T-helper 17 cell (primary cell): ENCODE measurements at regions not wholly inside any gene's neighbourhood (a gene's known extent, or its start where the extent isn't known, plus 50 kb on each side); places are given as distances from the start of the nearest gene placed in this dataset.

Experiments used
- ATAC-seq: fragments of 150-1000 bp; cut with Tn5 transposase; 2 replicates; pipeline ENCODE4 v1.10.0; 2021; ENCODE audit warnings: mild to moderate bottlenecking, moderate library complexity
- DNase-seq, 3 donors: peaks; one replicate each; pipeline versions ENCODE4 v3.0.0 to v3.0.0-alpha.2; 2020 to 2021
- H3K9me3 ChIP-seq: one replicate; pipeline ENCODE4 v1.7.0; 2013; ENCODE audit warnings: low read length, mild to moderate bottlenecking; ENCODE audit not compliant: control insufficient read depth, poor library complexity, severe bottlenecking
- H3K27ac Mint-ChIP-seq: one replicate; pipeline ENCODE4 v1.8.0; 2022; ENCODE audit warnings: mild to moderate bottlenecking, moderate library complexity, mixed read lengths
- H3K27me3 Mint-ChIP-seq: one replicate; pipeline ENCODE4 v1.8.0; 2022; ENCODE audit warnings: mixed read lengths
- H3K36me3 Mint-ChIP-seq: one replicate; pipeline ENCODE4 v1.8.0; 2022; ENCODE audit warnings: low read depth, mixed read lengths
- H3K4me1 Mint-ChIP-seq: one replicate; pipeline ENCODE4 v1.8.0; 2022; ENCODE audit warnings: mild to moderate bottlenecking, mixed read lengths
- H3K4me3 Mint-ChIP-seq: one replicate; pipeline ENCODE4 v1.8.0; 2022; ENCODE audit warnings: mild to moderate bottlenecking, moderate library complexity, mixed read lengths

DNA sequence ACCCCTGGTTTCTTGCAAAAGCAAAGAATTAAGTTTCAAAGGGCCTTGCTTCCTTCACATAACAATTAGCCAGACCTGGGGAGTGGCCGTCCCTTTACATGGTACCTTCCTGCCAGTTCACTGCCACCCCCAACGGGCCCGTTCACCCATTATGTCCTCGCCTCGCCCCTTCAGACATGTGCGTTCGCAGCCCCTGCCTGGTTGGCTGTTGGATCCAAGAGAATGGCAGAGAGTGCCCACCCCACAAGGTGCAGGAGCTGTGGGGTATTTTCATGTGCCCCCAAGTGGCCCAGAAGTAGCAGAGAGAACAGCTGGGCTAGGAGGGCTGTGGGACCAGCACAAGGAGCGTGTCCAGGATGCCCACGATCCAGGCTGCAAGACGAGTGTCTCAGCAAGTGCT lies 422.9 kb upstream of the SULF2 start:
- no peaks in the 10 kb centered on the region for H3K9me3 ChIP-seq
- DNase-seq (no peak), ATAC-seq (no peak)
- H3K4me1 Mint-ChIP-seq: no peaks in the 10 kb centered on the region
- H3K27ac Mint-ChIP-seq: no peak overlapping the region
- H3K27me3 Mint-ChIP-seq: peaks cover 27% of the 10 kb centered on the region
- H3K4me3 Mint-ChIP-seq: no peak overlapping the region
- no peaks in the 10 kb centered on the region for H3K36me3 Mint-ChIP-seq

DNA sequence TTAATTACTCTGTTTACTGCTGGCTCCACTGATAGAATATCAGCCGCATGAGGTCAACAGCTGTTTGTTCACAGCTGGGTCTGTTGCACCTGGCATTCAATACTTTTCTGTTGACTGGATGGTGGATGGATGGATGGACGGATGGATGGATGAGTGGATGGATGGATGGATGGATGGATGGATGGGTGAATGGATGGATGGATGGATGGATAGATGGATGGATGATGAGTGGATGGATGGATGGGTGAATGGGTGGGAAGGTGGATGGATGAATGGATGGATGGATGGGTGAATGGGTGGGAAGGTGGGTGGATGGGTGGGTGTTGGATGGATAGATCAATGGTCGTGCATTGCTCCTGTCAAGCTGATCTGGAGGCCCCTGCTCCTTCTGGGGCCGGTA lies 422.2 kb upstream of the SULF2 start:
- Mint-ChIP-seq H3K36me3 (no peaks in the 10 kb centered on the region), H3K27ac (no peak overlapping the region), H3K27me3 (peaks cover 22% of the 10 kb centered on the region), H3K4me3 (no peak overlapping the region), H3K4me1 (no peaks in the 10 kb centered on the region)
- H3K9me3 ChIP-seq: no peaks in the 10 kb centered on the region
- ATAC-seq (no peak), DNase-seq (no peak)

DNA sequence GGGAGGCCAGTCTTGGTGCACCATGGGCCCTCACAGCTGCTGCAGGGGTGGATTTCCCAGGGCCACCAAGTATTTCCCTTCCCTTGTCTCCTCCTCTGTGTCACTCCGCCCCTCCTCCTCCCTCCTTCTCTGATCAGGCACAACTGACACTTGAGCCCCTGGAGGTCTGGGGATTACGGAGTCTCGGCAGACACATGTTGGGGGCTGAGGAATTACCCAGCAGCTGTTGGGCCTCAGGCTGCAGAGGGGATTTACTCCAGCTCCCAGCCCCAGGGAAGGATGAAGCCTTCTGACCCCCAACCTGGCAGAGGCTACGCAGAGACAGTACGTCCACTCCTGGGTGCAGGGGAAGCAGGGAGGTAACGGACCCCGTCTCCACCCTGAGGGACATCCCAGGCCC lies 420.5 kb upstream of the SULF2 start:
- DNase-seq (no peak), ATAC-seq (no peak)
- Mint-ChIP-seq H3K4me3 (no peak overlapping the region), H3K4me1 (no peaks in the 10 kb centered on the region), H3K27me3 (peaks cover 20% of the 10 kb centered on the region), H3K36me3 (no peaks in the 10 kb centered on the region), H3K27ac (no peak overlapping the region)
- no peaks in the 10 kb centered on the region for H3K9me3 ChIP-seq

DNA sequence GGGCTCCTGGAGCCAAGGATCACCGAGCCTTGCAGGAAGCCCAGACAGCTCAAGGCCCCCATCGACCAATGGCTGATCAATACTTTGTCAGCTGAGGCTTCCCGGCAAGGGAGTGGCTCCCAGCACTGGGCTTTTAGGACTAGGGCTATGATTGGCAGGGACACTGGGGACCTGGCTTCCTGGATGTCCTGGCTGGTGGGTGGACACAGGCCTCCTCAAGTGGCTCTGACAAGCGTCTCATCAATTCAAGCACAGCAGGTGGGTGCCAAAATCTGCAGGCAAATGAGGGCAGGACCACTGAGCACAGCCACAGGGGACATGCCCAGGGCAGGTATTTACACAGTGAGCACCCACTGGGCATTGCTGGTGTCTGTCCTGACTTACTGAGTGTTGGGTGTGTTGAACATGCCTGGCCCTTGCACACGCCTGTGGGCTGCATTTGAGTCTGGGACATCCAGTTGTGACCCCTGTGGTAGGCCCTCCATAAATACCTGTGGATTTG lies 420.1 kb upstream of the SULF2 start:
- Mint-ChIP-seq H3K27ac (no peak overlapping the region), H3K4me3 (no peak overlapping the region), H3K27me3 (peaks cover 20% of the 10 kb centered on the region), H3K4me1 (no peaks in the 10 kb centered on the region), H3K36me3 (no peaks in the 10 kb centered on the region)
- ATAC-seq (no peak), DNase-seq (no peak)
- H3K9me3 ChIP-seq: no peaks in the 10 kb centered on the region

DNA sequence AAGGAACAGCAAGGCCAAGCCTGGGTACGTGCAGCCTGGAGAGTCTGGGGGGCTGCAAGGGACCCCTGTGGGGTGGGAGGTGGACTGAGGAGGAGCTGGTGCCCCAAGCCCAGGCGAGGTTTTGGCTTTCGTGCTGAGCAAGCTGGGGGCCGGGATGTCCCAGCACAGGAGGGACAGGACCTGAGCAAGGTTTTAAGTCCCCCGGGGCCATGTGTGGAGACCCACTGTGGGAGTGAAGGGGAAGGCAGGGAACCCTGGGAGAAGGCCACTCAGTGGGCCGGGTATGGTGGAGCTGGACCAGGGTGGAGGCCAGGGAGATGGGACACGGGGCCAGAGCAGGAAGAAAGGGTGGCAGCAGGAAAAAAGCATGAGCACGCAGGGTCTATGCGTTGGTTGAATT lies 419.2 kb upstream of the SULF2 start:
- DNase-seq (no peak), ATAC-seq (no peak)
- Mint-ChIP-seq H3K27ac (no peak overlapping the region), H3K4me1 (no peaks in the 10 kb centered on the region), H3K27me3 (peaks cover 25% of the 10 kb centered on the region), H3K36me3 (no peaks in the 10 kb centered on the region), H3K4me3 (no peak overlapping the region)
- H3K9me3 ChIP-seq: no peaks in the 10 kb centered on the region

DNA sequence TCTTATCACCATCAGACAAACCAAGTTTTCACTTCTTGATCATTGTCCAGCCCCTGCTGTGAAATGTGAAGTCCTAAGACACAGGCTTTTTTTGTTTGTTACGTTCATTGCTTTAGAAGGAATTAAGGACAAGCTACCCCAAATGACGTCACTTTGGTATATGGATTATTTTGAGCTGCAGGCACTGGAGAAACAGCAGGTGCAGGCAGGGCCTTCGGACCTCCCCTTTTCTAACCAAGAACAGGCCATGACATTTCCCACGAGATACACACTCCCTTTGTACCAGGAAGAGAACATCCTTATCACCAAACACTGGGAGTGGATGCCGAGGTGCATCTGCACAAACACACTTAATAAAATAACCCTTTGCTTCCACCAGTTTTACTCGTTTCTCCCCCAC lies 418.0 kb upstream of the SULF2 start:
- no peaks in the 10 kb centered on the region for H3K4me1 Mint-ChIP-seq
- H3K4me3 Mint-ChIP-seq: no peak overlapping the region
- no peak overlapping the region for H3K27ac Mint-ChIP-seq
- peaks cover 25% of the 10 kb centered on the region for H3K27me3 Mint-ChIP-seq
- ATAC-seq (no peak), DNase-seq (no peak)
- no peaks in the 10 kb centered on the region for H3K36me3 Mint-ChIP-seq
- H3K9me3 ChIP-seq: no peaks in the 10 kb centered on the region

DNA sequence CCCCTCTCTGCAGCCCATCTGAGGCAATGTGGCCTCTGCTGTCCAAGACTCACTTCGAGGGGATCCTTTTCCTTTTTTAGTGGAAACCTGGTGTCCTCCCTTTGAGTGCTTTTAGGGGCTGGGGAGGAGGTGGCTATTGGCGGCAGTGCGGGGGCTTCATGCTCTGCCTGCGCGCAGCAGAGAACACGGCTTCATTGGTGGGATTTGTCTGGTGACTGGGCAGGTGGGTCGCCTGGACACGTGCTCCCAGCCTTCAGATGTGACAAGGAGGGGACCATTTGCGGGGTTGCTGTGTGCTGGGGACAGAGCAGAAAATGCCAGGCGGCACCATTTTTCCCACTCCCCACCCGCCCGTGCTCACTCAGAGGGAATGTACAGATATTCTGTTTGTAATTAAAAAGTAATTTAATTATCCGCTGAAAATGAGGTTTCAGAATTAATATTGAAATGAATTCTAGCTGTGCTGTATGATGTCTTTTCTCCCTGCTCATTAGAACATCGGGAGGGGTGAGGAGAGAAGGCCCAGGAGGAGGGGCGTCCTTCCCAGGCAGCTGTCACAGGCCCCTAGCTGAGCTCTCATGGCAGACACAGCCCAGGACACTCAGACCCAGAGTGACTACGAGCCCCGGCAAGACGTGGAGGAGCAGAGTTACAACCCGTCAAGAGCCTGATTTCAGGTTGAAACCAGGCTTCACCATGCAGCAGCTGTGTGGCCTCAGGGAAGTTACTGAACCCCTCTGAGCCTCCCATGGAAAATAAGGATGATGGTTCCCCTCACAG lies 417.2 kb upstream of the SULF2 start:
- Mint-ChIP-seq H3K4me1 (no peaks in the 10 kb centered on the region), H3K27ac (no peak overlapping the region), H3K4me3 (no peak overlapping the region), H3K27me3 (peaks cover 31% of the 10 kb centered on the region), H3K36me3 (no peaks in the 10 kb centered on the region)
- DNase-seq: no peak
- ATAC-seq: no peak
- no peaks in the 10 kb centered on the region for H3K9me3 ChIP-seq

DNA sequence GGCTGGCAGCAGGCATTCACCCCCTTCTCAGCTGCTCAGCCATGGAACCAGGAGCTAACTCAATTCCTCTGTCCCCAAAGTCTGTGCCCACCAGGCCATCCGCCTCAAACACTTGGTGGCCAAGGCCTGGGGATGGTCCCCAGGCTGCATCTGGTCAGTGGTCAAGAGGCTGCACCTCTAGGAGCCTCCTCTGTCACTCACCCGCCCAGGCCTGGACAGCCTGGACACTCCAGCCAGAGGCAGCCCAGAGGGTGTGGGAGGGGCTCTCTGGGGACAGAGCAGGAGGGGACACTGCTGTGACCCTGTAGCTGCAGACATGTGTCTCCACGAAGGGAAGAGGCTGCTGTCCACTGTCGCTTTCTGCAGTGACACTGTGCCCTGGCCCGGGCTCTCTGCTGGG lies 416.6 kb upstream of the SULF2 start:
- no peaks in the 10 kb centered on the region for H3K36me3 Mint-ChIP-seq
- H3K4me3 Mint-ChIP-seq: no peak overlapping the region
- H3K27me3 Mint-ChIP-seq: peaks cover 35% of the 10 kb centered on the region
- ATAC-seq: no peak
- no peak overlapping the region for H3K27ac Mint-ChIP-seq
- H3K9me3 ChIP-seq: no peaks in the 10 kb centered on the region
- no peak for DNase-seq
- H3K4me1 Mint-ChIP-seq: no peaks in the 10 kb centered on the region

DNA sequence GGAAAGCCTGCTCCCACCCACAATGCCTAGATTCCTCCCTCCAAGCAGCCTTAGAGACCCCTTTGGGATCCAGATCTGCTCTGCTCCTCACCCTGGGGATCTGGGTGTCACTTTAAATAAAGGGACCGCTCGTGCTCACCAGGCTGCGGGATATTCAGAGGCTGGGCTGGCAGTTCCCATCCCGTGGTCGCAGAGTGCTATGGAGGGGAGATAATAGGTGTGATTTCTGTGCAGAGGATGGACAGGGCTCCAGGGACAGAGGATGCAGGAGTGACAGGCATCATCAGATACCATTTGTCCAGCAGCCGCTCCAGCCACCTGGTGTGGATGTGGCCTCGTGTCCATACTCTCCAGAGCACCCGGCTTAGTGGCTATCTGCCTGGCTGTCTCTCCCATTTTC lies 415.9 kb upstream of the SULF2 start:
- DNase-seq: no peak

DNA sequence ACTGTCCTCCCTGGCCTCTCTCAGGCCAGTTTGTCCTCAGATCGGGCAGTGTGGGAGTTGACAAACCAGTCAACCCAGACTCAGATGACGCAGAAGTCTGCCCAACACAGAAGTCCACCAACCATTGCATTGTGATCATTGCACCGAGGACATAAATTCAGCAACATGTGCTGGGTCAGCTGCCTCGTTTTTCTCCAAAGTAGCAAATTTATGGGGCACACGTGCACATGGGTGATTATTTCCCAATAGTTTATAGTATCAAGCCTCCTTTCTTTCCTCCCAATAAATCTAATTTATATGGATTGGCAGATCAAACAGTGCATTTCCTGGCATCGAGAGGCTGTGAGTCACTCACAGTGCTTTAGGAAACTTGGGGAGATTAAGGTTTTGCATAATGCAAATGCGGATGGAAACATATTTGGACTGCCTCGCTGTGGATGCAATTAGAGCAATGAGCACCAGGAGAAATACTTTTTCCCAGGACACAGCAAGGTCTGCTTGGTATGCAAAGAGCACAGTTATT lies 413.7 kb upstream of the SULF2 start:
- no peak for ATAC-seq
- Mint-ChIP-seq H3K4me3 (no peak overlapping the region), H3K27me3 (peaks cover 48% of the 10 kb centered on the region), H3K27ac (no peak overlapping the region), H3K4me1 (no peaks in the 10 kb centered on the region), H3K36me3 (peaks cover 2% of the 10 kb centered on the region)
- H3K9me3 ChIP-seq: no peaks in the 10 kb centered on the region
- DNase-seq: no peak

More for the DNA sequence above, 415.9 kb upstream of the SULF2 start:
- no peaks in the 10 kb centered on the region for H3K36me3 Mint-ChIP-seq
- peaks cover 35% of the 10 kb centered on the region for H3K27me3 Mint-ChIP-seq
- ATAC-seq: no peak
- H3K4me3 Mint-ChIP-seq: no peak overlapping the region
- no peaks in the 10 kb centered on the region for H3K4me1 Mint-ChIP-seq
- H3K27ac Mint-ChIP-seq: no peak overlapping the region
- no peaks in the 10 kb centered on the region for H3K9me3 ChIP-seq

DNA sequence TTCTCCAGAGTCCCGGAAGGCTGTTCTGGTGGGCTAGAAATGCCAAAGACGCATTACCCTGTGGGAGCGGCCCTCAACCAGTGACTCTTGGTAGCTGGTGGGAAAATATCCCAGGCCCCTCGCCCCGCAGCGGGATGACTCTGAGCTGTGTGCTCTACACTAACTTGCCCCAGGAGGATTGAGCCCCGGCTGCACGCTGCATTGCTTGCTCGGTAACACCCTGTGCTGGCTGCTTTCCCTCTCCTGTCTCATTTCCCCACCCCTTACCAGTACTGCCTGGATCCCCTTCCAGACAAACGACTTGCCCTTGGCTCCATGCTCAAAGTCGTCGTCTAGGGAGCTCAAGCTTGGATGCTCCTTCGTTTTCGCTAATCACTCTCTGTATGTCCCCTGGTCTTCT lies 411.8 kb upstream of the SULF2 start:
- H3K36me3 Mint-ChIP-seq: peaks cover 2% of the 10 kb centered on the region
- H3K27ac Mint-ChIP-seq: no peak overlapping the region
- DNase-seq (no peak), ATAC-seq (no peak)
- H3K9me3 ChIP-seq: no peaks in the 10 kb centered on the region
- peaks cover 35% of the 10 kb centered on the region for H3K27me3 Mint-ChIP-seq
- H3K4me1 Mint-ChIP-seq: no peaks in the 10 kb centered on the region
- no peak overlapping the region for H3K4me3 Mint-ChIP-seq

DNA sequence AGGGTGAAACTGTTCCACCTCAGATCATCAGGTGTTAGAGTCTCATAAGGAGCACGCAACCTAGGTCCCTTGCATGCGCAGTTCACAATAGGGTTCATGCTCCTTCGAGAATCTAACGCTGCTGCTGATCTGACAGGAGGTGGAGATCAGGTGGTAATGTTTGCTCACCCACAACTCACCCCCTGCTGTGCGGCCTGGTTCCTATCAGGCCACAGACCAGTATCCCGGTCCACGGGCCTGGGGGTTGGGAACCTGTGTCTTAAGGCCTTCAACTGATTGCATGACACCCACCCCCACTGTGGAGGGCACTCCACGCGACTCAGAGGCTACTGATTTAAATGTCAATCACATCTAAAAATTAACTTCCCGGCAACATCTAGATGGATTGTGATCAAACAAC lies 411.2 kb upstream of the SULF2 start:
- Mint-ChIP-seq H3K4me3 (no peak overlapping the region), H3K27ac (no peak overlapping the region), H3K36me3 (peaks cover 2% of the 10 kb centered on the region), H3K4me1 (no peaks in the 10 kb centered on the region), H3K27me3 (peaks cover 33% of the 10 kb centered on the region)
- DNase-seq (no peak), ATAC-seq (no peak)
- no peaks in the 10 kb centered on the region for H3K9me3 ChIP-seq

DNA sequence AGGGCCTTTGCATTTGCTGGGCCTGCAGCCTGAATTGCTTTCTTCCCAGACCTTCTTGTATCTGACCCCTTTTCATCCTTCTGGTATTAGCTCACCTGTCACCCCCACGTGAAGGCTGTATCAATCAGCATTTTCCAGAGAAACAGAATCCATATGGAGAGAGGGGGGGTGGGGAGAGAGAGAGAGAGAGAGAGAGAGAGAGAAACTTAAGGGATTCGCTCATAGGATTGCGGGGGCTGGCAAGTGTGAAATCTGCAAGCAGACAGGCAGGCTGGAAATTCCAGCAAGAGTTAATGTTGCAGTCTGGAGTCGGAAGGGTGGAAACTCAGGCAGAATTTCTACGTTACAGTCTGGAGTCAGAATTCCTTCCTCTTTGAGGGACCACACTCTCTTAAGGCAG lies 410.7 kb upstream of the SULF2 start:
- peaks cover 2% of the 10 kb centered on the region for H3K36me3 Mint-ChIP-seq
- DNase-seq: no peak
- H3K4me3 Mint-ChIP-seq: no peak overlapping the region
- H3K9me3 ChIP-seq: no peaks in the 10 kb centered on the region
- peaks cover 38% of the 10 kb centered on the region for H3K27me3 Mint-ChIP-seq
- ATAC-seq: no peak
- H3K27ac Mint-ChIP-seq: no peak overlapping the region
- H3K4me1 Mint-ChIP-seq: no peaks in the 10 kb centered on the region
